ENCODE measurements at regions not wholly inside any gene's neighbourhood (a gene's known extent, or its start where the extent isn't known, plus 50 kb on each side); places are given as distances from the start of the nearest gene placed in this dataset.

- H3K9me3 ChIP-seq (ENCODE audit: control insufficient read depth, low read length) = no peaks in the 10 kb centered on the region
- H3K36me3 ChIP-seq (ENCODE audit: control insufficient read depth, insufficient read depth, low read length) = no peaks in the 10 kb centered on the region
- H3K27ac ChIP-seq (ENCODE audit: low read depth, low read length, severe bottlenecking) = no peak overlapping the region
- H3K4me3 ChIP-seq (ENCODE audit: extremely low read depth, insufficient read depth, low read length, poor library complexity, severe bottlenecking) = no peak overlapping the region
- H3K4me1 ChIP-seq (ENCODE audit: control insufficient read depth, insufficient read depth, low read length, poor library complexity, severe bottlenecking) = no peaks in the 10 kb centered on the region
Measured at GRCh38 chr5:152337484-152337883, 67.6 kb downstream of the NMUR2 start.

GRCh38 chr5:152335461-152335860 lies 69.6 kb downstream of the NMUR2 start:
- no peaks in the 10 kb centered on the region for H3K36me3 ChIP-seq (ENCODE audit: control insufficient read depth, insufficient read depth, low read length)
- H3K4me3 ChIP-seq (ENCODE audit: extremely low read depth, insufficient read depth, low read length, poor library complexity, severe bottlenecking) = no peak overlapping the region
- WGBS, 2 experiments (ENCODE audit: insufficient coverage in 2 of 2) = 100% methylated on average over 1 of the region's 1 CpG
- H3K4me1 ChIP-seq (ENCODE audit: control insufficient read depth, insufficient read depth, low read length, poor library complexity, severe bottlenecking) = no peaks in the 10 kb centered on the region
- no peak overlapping the region for H3K27ac ChIP-seq (ENCODE audit: low read depth, low read length, severe bottlenecking)
- no peaks in the 10 kb centered on the region for H3K9me3 ChIP-seq (ENCODE audit: control insufficient read depth, low read length)

GRCh38 chr5:152332716-152333460 lies 72.2 kb downstream of the NMUR2 start:
- Histone ChIP-seq H3K4me1 (ENCODE audit: control insufficient read depth, insufficient read depth, low read length, poor library complexity, severe bottlenecking) (no peaks in the 10 kb centered on the region), H3K36me3 (ENCODE audit: control insufficient read depth, insufficient read depth, low read length) (no peaks in the 10 kb centered on the region), H3K4me3 (ENCODE audit: extremely low read depth, insufficient read depth, low read length, poor library complexity, severe bottlenecking) (no peak overlapping the region), H3K9me3 (ENCODE audit: control insufficient read depth, low read length) (no peaks in the 10 kb centered on the region), H3K27ac (ENCODE audit: low read depth, low read length, severe bottlenecking) (no peak overlapping the region)
- WGBS, 2 experiments (ENCODE audit: insufficient coverage in 2 of 2) = 65 to 87% methylated on average over 4 of the region's 5 CpGs

- H3K4me3 ChIP-seq (ENCODE audit: extremely low read depth, insufficient read depth, low read length, poor library complexity, severe bottlenecking) = no peak overlapping the region
- peak overlapping the region; percentile 31 for H3K27ac ChIP-seq (ENCODE audit: low read depth, low read length, severe bottlenecking)
- H3K36me3 ChIP-seq (ENCODE audit: control insufficient read depth, insufficient read depth, low read length) = no peaks in the 10 kb centered on the region
- no peaks in the 10 kb centered on the region for H3K4me1 ChIP-seq (ENCODE audit: control insufficient read depth, insufficient read depth, low read length, poor library complexity, severe bottlenecking)
- H3K9me3 ChIP-seq (ENCODE audit: control insufficient read depth, low read length) = no peaks in the 10 kb centered on the region
- WGBS, 2 experiments (ENCODE audit: insufficient coverage in 2 of 2) = 78 to 83% methylated on average over 1 to 2 of the region's 2 CpGs
Measured at GRCh38 chr5:152331718-152332117, 73.4 kb downstream of the NMUR2 start.

- H3K27ac ChIP-seq (ENCODE audit: low read depth, low read length, severe bottlenecking) = no peak overlapping the region
- no peaks in the 10 kb centered on the region for H3K36me3 ChIP-seq (ENCODE audit: control insufficient read depth, insufficient read depth, low read length)
- WGBS, 2 experiments (ENCODE audit: insufficient coverage in 2 of 2) = no CpG with 5 or more reads among the region's 2 CpGs
- H3K9me3 ChIP-seq (ENCODE audit: control insufficient read depth, low read length) = no peaks in the 10 kb centered on the region
- H3K4me1 ChIP-seq (ENCODE audit: control insufficient read depth, insufficient read depth, low read length, poor library complexity, severe bottlenecking) = no peaks in the 10 kb centered on the region
- H3K4me3 ChIP-seq (ENCODE audit: extremely low read depth, insufficient read depth, low read length, poor library complexity, severe bottlenecking) = no peak overlapping the region
Measured at GRCh38 chr5:152331006-152331405, 74.1 kb downstream of the NMUR2 start.

GRCh38 chr5:152329761-152330283 lies 75.3 kb downstream of the NMUR2 start:
- no peaks in the 10 kb centered on the region for H3K9me3 ChIP-seq (ENCODE audit: control insufficient read depth, low read length)
- H3K4me1 ChIP-seq (ENCODE audit: control insufficient read depth, insufficient read depth, low read length, poor library complexity, severe bottlenecking) = no peaks in the 10 kb centered on the region
- WGBS, 2 experiments (ENCODE audit: insufficient coverage in 2 of 2) = 91 to 100% methylated on average over 1 to 3 of the region's 5 CpGs
- H3K27ac ChIP-seq (ENCODE audit: low read depth, low read length, severe bottlenecking) = no peak overlapping the region
- no peak overlapping the region for H3K4me3 ChIP-seq (ENCODE audit: extremely low read depth, insufficient read depth, low read length, poor library complexity, severe bottlenecking)
- H3K36me3 ChIP-seq (ENCODE audit: control insufficient read depth, insufficient read depth, low read length) = no peaks in the 10 kb centered on the region

- H3K9me3 ChIP-seq (ENCODE audit: control insufficient read depth, low read length) = no peaks in the 10 kb centered on the region
- no peak overlapping the region for H3K27ac ChIP-seq (ENCODE audit: low read depth, low read length, severe bottlenecking)
- H3K4me3 ChIP-seq (ENCODE audit: extremely low read depth, insufficient read depth, low read length, poor library complexity, severe bottlenecking) = no peak overlapping the region
- H3K36me3 ChIP-seq (ENCODE audit: control insufficient read depth, insufficient read depth, low read length) = no peaks in the 10 kb centered on the region
- 88% methylated on average over 5 of the region's 5 CpGs for WGBS, 2 experiments (ENCODE audit: insufficient coverage in 2 of 2)
- no peaks in the 10 kb centered on the region for H3K4me1 ChIP-seq (ENCODE audit: control insufficient read depth, insufficient read depth, low read length, poor library complexity, severe bottlenecking)
Measured at GRCh38 chr5:152329207-152329606, 75.9 kb downstream of the NMUR2 start.

GRCh38 chr5:152315942-152316341 lies 89.1 kb downstream of the NMUR2 start:
- Histone ChIP-seq H3K36me3 (ENCODE audit: control insufficient read depth, insufficient read depth, low read length) (no peaks in the 10 kb centered on the region), H3K9me3 (ENCODE audit: control insufficient read depth, low read length) (no peaks in the 10 kb centered on the region), H3K4me3 (ENCODE audit: extremely low read depth, insufficient read depth, low read length, poor library complexity, severe bottlenecking) (no peak overlapping the region), H3K27ac (ENCODE audit: low read depth, low read length, severe bottlenecking) (no peak overlapping the region), H3K4me1 (ENCODE audit: control insufficient read depth, insufficient read depth, low read length, poor library complexity, severe bottlenecking) (no peaks in the 10 kb centered on the region)
- WGBS, 2 experiments (ENCODE audit: insufficient coverage in 2 of 2) = 95% methylated on average over 3 of the region's 4 CpGs; no CpG with 5 or more reads in 1 of the 2 experiments

GRCh38 chr5:152314196-152314829 lies 90.8 kb downstream of the NMUR2 start:
- WGBS, 2 experiments (ENCODE audit: insufficient coverage in 2 of 2) = no CpG with 5 or more reads among the region's 1 CpG
- Histone ChIP-seq H3K36me3 (ENCODE audit: control insufficient read depth, insufficient read depth, low read length) (no peaks in the 10 kb centered on the region), H3K4me3 (ENCODE audit: extremely low read depth, insufficient read depth, low read length, poor library complexity, severe bottlenecking) (no peak overlapping the region), H3K27ac (ENCODE audit: low read depth, low read length, severe bottlenecking) (no peak overlapping the region), H3K9me3 (ENCODE audit: control insufficient read depth, low read length) (no peaks in the 10 kb centered on the region), H3K4me1 (ENCODE audit: control insufficient read depth, insufficient read depth, low read length, poor library complexity, severe bottlenecking) (no peaks in the 10 kb centered on the region)

GRCh38 chr5:152309926-152310450 lies 95.1 kb downstream of the NMUR2 start:
- Histone ChIP-seq H3K27ac (ENCODE audit: low read depth, low read length, severe bottlenecking) (no peak overlapping the region), H3K9me3 (ENCODE audit: control insufficient read depth, low read length) (no peaks in the 10 kb centered on the region)

GRCh38 chr5:152306386-152306785 lies 98.7 kb downstream of the NMUR2 start:
- Histone ChIP-seq H3K9me3 (ENCODE audit: control insufficient read depth, low read length) (no peaks in the 10 kb centered on the region), H3K4me3 (ENCODE audit: extremely low read depth, insufficient read depth, low read length, poor library complexity, severe bottlenecking) (no peak overlapping the region), H3K4me1 (ENCODE audit: control insufficient read depth, insufficient read depth, low read length, poor library complexity, severe bottlenecking) (no peaks in the 10 kb centered on the region), H3K27ac (ENCODE audit: low read depth, low read length, severe bottlenecking) (no peak overlapping the region), H3K36me3 (ENCODE audit: control insufficient read depth, insufficient read depth, low read length) (no peaks in the 10 kb centered on the region)
- 100% methylated on average over 1 of the region's 2 CpGs; no CpG with 5 or more reads in 1 of the 2 experiments for WGBS, 2 experiments (ENCODE audit: insufficient coverage in 2 of 2)

More at GRCh38 chr5:152309926-152310450, 95.1 kb downstream of the NMUR2 start:
- no peak overlapping the region for H3K4me3 ChIP-seq (ENCODE audit: extremely low read depth, insufficient read depth, low read length, poor library complexity, severe bottlenecking)
- WGBS, 2 experiments (ENCODE audit: insufficient coverage in 2 of 2) = 67 to 89% methylated on average over 1 to 2 of the region's 2 CpGs
- H3K36me3 ChIP-seq (ENCODE audit: control insufficient read depth, insufficient read depth, low read length) = no peaks in the 10 kb centered on the region
- no peaks in the 10 kb centered on the region for H3K4me1 ChIP-seq (ENCODE audit: control insufficient read depth, insufficient read depth, low read length, poor library complexity, severe bottlenecking)

Data from mesodermal cell (in vitro differentiated cells).